GM18498 (cell line): ENCODE measurements at regions not wholly inside any gene's neighbourhood (a gene's known extent, or its start where the extent isn't known, plus 50 kb on each side); places are given as distances from the start of the nearest gene placed in this dataset.

ENCODE experiments used
- ATAC-seq: cut with Tn5 transposase; IDR thresholded peaks from one replicate; pipeline ENCODE4 v1.9.1; 2021; ENCODE audit warnings: mild to moderate bottlenecking, moderate library complexity; ENCODE audit not compliant: unreplicated experiment

DNA sequence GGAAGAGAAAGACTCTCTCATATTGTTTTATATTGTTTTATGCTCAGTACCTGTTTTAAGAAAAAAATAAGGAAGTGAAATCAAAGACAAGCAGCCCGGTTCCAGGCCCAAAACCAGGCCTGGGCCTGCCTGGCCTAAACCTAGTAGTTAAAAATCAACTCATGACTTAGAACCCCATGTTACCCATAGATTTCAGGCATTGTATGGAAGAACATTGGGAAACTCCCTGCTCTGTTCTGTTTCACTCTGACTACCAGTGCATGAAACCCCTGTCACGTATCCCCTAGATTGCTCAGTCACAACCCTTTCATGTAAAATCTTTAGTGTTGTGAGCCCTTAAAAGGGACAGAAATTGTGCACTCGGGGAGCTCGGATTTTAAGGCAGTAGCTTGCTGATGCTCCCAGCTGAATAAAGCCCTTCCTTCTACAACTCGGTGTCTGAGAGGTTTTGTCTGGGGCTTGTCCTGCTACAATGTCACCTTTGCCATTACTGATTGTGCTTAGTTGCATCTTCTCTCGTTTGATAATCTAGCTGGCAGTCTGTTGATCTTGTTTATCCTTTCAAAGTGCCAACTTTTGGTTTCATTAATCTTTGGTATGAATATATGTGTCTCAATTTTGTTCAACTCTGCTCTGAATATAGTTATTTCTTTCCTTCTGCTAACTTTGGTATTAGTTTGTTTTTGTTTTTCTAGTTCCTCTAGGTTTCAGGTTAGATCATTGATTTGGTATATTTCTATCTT, 842.8 kb upstream of the NDST4 start:
- ATAC-seq: peak; percentile 74

DNA sequence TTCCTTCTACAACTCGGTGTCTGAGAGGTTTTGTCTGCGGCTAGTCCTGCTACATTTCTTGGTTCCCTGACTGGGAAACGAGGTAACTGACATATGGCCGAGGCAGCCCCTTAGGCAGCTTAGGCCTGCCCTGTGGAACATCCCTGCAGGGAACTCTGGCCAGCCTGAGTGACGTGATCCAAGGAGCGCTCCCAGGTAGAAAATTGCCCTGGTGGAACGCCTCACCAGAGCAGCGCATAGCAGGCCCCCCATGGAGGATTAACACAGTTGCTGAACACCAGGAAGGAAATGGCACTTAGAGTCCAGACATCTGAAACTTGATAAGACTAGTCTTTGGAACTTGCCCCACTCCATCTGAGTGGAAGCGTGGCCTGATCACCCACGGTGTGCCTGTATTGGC, 837.4 kb upstream of the NDST4 start:
- no peak for ATAC-seq

DNA sequence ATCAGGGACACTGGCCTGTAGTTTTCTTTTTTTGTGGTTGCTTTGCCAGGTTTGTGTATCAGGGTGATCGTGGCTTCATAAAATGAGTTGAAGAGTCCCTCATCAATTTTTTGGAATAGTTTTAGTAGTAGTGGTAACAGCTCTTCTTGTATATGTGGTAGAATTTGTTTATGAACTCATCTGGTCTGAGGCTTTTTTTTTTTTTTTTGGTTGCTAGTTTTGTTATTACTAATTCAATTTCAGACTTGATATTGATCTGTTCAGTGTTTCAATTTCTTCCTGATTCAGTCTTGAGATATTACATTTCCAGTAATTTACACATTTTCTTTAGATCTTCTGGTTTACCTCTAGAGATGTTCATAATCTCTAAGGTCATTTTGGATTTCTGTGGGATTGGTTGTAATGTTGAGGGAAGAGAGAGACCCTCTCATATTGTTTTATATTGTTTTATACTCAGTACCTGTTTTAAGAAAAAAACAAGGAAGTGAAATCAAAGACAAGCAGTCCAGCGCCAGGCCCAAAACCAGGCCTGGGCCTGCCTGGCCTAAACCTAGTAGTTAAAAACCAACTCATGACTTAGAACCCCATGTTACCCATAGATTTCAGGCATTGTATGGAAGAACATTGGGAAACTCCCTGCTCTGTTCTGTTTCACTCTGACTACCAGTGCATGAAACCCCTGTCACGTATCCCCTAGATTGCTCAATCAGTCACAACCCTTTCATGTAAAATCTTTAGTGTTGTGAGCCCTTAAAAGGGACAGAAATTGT, 836.7 kb upstream of the NDST4 start:
- peak; percentile 88 for ATAC-seq

DNA sequence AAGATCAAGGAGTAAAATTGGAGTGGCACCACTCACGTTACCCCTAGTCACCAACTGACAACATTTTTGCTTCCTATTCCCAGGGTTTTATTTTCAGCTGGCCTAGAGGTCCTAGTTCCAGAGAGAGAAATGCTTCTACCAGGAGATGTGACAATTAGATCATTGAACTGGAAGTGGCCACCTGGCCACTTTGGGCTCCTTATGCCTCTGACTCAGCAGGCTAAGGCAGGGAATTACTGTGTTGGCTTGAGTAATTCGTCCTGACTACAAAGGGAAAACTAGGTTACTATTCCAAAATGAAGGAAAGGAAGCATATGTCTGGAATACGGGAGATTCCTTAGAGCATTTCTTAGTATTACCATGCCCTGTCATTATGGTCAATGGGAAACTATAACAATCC, 831.6 kb upstream of the NDST4 start:
- ATAC-seq: no peak

DNA sequence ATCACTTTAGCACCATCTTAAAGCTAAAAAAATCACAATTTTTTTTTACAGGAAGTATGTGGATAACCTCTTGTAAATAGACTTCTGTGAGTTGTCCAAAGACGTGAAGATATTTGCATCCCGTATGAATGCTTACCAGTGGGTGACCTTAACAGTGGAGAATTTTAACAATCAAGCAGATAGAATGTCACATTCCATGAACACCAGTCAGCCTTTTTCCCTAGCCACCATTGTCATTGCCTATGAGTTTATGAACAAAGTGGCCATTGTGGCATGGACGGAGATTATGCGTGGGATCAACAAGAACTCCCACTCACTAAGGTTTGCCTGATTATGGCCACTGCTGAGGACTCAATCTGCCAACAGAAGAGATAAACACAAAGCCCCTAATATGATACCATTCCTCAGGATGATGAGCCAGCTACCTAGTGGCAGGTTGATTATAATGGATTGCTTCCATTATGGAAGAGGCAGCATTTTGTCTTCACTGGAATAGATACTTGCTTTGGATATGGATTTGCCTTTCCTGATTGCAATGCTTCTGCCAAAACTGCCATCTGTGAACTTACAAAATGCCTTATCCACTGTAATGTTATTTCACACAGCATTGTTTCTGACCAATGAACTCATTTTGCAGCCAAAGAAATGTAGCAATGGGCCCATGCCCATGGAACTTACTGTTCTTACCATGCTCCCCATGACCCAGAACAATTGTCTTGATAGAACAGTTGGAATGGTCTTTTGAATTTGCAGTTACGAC, 830.9 kb upstream of the NDST4 start:
- ATAC-seq: no peak

DNA sequence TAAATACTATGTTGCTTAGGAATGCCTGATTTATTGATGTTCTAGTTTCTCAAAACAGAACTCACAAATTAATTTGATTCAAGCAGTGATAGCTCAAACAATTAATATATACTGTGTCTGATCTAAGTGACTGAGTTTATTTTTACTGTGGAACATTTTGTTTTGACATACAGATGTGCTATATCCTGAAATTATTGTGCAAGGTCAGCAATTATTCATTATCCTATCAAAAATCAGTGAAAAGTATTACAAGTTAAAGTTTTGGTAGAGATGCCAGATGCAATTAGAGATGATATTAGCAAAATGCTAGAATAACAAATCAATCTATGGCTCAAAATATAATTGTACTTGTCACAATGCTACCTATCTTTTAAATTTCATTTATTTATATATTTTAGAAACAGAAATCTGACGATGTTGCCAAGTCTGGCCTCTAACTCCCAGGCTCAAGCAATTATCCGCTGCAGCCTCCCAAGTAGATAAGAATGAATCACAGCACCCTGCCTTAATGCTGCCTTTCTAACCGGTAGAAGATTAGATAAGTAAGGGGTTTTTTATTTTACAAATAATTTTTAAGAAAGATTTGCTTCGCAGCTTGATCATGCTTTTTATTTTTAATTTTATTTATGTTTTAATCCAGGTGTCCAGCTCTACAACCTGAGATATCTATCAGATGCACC, 825.5 kb upstream of the NDST4 start:
- no peak for ATAC-seq

DNA sequence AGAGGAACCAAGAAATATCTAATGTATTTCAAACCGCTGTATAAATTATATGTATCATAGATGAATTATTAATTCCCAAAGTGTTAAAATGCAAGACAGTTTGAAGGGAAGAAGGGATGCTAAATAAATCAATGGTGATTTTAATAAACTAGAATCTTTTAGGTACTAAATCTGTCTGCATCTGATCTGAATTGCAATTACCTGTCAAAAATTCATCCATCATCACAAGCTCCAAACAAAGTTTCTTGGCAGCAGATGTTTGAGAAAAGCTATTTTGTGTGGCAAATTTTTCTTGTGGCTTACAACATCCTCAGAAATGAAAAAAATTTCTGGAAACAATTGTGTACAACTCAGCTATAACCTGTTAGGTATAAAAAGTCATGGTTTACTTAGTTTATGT, 816.0 kb upstream of the NDST4 start:
- ATAC-seq: no peak

DNA sequence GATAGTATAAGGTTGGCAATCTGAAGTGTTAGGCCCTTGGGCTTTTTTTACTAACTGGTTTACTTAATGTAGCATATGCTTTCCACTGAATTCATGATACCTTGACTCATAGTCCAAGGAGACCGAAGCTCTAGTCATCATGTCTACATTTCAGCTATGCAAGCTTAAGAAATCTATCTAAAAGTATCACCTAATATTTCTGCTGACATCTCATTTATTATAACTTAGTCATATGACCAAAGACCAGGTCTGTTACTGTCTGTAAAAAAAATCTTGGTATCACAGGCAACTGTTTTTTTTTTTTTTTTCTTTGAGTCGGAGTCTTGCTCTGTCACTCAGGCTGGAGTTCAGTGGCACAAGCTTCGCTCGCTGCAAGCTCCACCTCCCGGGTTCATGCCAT, 814.0 kb upstream of the NDST4 start:
- no peak for ATAC-seq

DNA sequence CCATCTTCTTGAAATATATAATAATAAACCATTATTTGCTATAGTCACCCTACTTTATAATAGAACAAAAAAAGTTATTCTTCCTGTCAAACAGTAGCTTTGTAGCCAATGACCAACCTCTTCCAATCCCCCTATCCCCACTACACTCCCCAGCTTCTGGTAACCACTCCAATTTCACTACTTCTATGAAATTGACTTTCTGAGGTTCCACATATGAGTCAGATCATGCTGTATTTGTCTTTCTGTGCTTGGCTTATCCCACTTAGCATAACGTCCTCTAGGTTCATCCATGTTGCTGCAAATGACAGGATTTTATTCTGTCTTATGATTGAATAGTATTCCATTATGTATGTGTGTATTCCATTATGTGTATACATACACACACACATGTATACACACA, 809.7 kb upstream of the NDST4 start:
- no peak for ATAC-seq

DNA sequence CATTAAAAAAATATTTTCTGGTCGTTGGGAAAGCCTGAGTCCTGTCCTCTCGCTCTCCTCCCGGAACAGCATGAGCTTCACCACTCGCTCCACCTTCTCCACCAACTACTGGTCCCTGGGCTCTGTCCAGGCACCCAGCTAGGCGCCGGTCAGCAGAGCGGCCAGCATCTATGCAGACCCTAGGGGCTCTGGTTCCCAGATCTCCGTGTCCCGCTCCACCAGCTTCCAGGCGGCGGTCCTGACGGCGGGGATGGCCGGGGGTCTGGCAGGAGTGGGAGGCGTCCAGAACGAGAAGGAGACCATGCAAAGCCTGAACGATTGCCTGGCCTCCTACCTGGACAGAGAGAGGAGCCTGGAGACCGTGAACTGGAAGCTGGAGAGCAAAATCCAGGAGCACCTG, 807.2 kb upstream of the NDST4 start:
- ATAC-seq: no peak

DNA sequence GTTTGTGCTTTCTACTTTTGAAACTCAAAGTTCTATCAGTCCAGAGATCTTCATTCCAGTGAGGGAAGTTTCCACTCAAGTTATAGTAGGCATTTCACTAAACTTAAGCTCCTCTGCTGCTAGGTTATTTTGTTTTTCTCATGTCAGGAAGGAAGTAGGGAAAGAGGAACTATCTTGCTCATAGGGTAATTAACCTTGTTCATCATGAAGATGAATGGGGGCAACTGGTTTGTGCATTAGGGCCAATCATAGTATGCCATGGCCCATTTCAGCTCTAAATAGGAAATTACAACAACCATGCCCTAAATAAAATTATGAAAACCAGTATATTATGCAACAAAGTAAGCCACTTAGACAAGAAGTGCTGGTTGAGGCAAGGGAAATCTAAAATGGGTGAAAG, 804.7 kb upstream of the NDST4 start:
- ATAC-seq: no peak

DNA sequence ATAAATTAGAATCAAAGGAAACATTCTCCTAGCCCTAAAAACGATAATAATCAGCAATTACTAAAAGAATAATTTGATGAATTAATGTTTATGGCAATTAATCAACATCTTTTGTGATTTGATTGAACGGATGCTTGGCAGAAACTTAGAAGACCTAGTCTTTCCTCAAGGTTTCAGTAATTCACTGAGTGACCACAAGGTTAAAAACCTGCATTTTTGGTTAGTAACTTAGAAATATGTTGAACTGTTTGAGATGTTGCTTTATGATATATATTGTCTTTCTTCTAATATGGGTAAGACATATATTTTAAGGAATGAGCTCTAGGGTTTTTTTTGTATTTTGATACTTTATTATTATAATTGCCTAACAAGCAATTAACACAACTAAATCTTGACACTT, 793.0 kb upstream of the NDST4 start:
- ATAC-seq: no peak

DNA sequence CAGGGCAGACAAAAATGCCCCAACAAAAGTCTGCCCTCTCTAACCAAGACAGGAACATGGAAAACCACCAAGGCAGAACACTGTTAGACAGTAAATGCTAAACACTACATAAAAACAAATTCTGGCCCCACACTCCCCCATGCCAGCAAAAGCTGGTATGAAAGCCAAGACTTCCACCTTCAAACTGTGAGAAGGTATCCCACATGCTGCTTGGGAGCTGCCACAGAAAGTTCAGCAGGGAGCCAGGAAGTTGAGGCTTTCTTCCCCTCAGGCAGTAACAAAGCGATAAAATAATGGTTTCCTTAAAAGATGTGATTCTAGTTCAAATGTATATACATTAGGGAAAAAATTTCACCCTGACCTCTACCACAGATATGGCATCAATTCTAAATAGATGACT, 770.4 kb upstream of the NDST4 start:
- ATAC-seq: no peak

DNA sequence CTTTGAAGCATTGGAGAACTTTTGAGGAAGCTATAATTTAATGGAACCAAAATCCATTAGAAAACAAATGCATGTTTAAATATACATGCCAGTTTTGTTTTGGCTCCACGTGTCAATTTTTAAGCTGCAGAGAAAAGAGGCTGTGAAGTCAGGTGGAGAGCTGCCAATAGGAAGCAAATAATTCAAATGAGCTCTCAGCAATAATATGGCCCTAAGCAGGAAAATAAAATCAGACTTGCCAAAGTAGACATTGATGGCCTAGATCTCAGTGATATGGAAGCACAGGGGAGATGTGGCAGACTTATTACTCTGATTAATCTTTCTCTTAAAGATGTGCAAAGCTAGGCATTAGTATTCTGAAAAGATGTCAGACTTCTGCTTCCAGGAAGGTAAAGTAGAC, 769.8 kb upstream of the NDST4 start:
- no peak for ATAC-seq

DNA sequence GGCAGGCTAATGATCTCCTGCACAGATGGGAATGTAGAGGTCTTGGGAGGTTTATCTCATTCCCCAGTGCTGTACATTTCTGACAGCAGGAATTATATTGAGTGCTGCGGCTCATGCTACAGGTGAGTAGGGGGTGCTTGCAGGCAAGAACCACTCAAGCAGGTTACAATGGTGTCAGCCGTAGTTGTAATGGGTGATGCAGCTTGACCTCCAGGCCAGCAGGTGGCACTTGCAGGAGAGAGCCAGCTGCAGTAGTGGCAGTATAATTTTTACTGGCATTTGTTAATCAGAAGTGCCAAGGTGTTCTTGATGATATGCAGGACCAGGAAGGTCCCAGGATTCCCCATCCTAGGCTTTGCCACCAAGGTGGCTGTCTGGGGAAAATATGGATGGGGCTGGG, 759.6 kb upstream of the NDST4 start:
- ATAC-seq: no peak

DNA sequence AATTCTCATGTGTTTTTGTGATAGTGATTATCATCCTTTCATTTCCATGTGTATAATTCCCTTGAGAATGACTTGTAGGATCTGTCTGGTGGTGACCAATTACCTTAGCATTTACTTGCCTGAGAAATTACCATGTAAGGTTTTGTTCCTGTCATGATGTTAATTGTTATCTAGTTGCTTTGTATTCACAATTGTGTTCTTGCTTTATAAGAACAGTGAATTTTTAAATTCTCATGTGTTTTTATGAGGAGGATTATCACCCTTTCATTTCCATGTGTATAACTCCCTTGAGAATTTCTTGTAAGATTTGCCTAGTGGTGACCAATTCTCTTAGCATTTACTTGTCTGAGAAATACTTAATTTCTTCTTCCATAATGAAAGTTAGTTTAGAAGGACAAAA, 758.2 kb upstream of the NDST4 start:
- ATAC-seq: no peak

DNA sequence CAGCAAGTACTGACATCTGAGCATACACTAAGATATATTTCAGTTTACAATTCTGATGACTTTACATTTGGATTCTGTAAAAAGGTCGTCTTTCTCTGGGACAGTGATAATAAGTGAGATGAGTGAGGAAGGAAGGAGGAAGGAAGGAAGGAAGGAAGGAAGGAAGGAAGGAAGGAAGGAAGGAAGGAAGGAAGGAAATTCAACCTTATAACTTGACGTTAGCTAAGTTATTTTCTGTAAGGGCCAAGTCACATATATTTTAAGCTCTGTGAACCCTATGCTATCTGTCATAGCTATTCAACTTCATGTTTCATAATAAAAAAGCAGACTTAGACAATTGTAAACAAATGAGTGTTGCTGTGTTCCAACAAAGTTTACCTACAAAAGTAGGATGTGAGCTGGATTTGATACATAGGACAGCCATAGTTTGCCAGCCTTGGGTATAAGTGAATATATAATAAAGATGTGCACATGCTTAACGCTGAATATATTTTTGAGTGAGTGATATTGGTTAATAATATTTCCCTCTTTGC, 753.0 kb upstream of the NDST4 start:
- ATAC-seq: no peak

DNA sequence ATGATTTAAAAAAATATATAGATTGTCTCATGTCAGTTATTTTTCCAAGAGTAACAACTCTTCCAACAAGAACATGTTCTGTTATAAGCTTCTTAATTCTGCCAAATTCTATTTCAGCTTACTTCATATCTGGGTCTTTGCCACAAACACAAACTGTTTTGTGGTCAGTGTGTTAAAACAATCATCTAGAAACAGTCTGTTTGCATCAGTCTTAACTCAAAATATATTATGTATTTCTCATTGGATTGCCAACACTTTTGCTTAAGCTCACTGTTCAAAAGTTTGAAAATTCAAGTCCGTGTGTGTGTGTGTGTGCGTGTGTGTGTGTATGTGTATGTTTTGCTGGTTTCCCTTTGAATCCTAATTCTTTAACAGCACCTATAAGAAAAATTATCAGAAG, 752.3 kb upstream of the NDST4 start:
- ATAC-seq: no peak

DNA sequence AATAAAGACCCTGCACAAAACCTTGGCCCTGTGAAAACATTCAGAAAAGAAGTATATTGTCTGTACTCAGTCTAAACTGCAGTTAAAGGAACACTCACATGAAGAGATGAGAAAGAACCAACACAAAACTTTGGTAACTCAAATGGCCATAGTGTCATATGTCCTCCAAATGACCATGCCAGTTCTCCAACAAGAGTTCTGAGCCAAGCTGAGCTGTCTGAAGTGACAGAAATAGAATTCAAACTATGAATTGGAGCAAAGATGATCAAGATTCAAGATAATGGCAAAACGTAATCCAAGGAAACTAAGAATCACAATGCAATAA, 739.3 kb upstream of the NDST4 start:
- no peak for ATAC-seq

DNA sequence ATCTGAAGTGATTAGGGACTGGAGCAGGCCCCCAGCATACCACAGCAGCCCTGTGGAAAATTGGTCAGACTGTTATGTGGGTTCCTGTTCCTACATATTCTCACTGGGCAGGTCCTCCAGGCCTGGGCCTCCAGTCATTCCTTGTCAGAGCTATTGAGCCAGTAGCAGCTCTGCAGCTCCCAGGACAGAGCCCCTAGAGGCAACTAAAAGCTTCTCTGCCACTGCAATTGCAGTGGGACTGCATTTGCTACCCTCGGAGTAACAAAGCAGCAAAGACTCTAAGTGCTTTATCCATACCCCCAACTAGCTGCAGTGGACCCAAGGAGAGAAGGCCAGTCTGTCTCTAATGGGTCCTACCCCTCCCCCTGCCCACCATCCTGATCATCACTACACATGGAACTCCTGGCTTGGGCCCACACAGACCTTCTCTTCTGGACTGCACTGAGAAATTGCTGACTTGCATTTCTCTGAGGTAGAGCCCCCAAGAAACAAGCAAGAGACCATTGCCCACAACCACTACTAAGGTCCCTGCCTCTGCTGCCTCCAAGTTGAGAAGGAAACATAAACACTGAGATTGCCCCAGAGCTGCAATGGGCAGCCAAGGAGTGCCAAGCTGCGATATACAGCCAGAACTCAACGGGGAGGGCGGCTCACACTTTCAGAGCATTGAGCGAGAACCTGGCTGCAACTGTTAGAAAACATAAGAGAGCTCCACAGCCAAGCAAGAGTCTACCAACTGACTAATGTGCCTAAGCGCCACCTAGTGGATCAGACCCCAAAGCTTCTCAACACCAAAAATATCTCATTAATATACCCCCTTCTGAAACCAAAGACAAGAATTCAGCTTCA, 738.7 kb upstream of the NDST4 start:
- ATAC-seq: peak; percentile 82
